Nephron (organoid): ENCODE measurements at regions not wholly inside any gene's neighbourhood (a gene's known extent, or its start where the extent isn't known, plus 50 kb on each side); places are given as distances from the start of the nearest gene placed in this dataset.

ENCODE experiments used
- H3K27ac Mint-ChIP-seq, 3 experiments: 2 replicates each; pipeline ENCODE4 v1.8.0; 2020; ENCODE audit warnings: mixed read lengths in 3 of 3, mild to moderate bottlenecking in 2 of 3, moderate library complexity in 1 of 3
- H3K27me3 Mint-ChIP-seq: 2 replicates; pipeline ENCODE4 v1.8.0; 2021; ENCODE audit warnings: low read depth, mild to moderate bottlenecking, moderate library complexity, mixed read lengths
- H3K36me3 Mint-ChIP-seq: 2 replicates; pipeline ENCODE4 v1.8.0; 2020; ENCODE audit warnings: low read depth, mixed read lengths
- H3K4me1 Mint-ChIP-seq: 2 replicates; pipeline ENCODE4 v1.8.0; 2020; ENCODE audit warnings: mixed read lengths
- H3K4me3 Mint-ChIP-seq, 3 experiments: 2 replicates each; pipeline ENCODE4 v1.8.0; 2020; ENCODE audit warnings: mild to moderate bottlenecking in 3 of 3, mixed read lengths in 3 of 3, moderate library complexity in 2 of 3
- H3K9me3 Mint-ChIP-seq: 2 replicates; pipeline ENCODE4 v1.8.0; 2020; ENCODE audit warnings: mixed read lengths
- CTCF ChIP-seq, 3 experiments: fragments of 200-600 bp; sonication (generic); IDR thresholded peaks; one replicate each; pipeline ENCODE4 v1.5.0; 2021; ENCODE audit warnings: antibody characterized with exemption in 3 of 3; ENCODE audit not compliant: unreplicated experiment in 3 of 3

DNA sequence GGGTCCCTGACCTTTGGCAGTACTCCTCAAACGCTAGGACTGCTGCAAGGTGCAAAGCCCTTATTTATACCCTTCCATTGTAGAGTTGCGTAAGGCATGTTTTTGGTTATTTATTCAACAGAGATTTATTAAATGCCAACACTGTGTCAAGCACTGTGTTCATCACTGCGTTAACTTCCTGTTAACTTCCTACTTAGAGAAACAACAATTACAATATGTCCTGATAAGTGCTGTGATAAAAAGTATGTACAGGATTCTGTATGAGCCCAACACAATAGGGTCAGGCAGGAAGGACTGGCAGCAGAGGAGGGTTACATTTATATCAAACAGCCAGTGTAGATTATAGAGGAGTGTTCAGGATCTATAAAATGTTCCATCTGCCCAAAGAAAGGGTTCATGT is 812.8 kb upstream of the API5 start:
- TF ChIP-seq CTCF (IDR thresholded peaks at IDR 0.05; ENCODE audit: unreplicated experiment in 3 of 3), result no peak
- no peaks in the 10 kb centered on the region for H3K27me3 Mint-ChIP-seq

GRCh38 chr11:42502151-42502550 is 809.6 kb upstream of the API5 start:
- Mint-ChIP-seq H3K4me3 (no peak overlapping the region), H3K27me3 (no peaks in the 10 kb centered on the region), H3K9me3 (no peaks in the 10 kb centered on the region), H3K4me1 (peaks cover 17% of the 10 kb centered on the region), H3K27ac (no peak overlapping the region), H3K36me3 (no peaks in the 10 kb centered on the region)
- TF ChIP-seq CTCF (IDR thresholded peaks at IDR 0.05; ENCODE audit: unreplicated experiment in 3 of 3), result no peak

More for the DNA sequence above, 812.8 kb upstream of the API5 start:
- Mint-ChIP-seq H3K4me3 (no peak overlapping the region), H3K36me3 (no peaks in the 10 kb centered on the region), H3K4me1 (no peaks in the 10 kb centered on the region), H3K27ac (no peak overlapping the region), H3K9me3 (no peaks in the 10 kb centered on the region)

- Mint-ChIP-seq H3K4me1 (peaks cover 30% of the 10 kb centered on the region), H3K27ac (no peak overlapping the region)
Observed at GRCh38 chr11:42521994-42522393, 789.8 kb upstream of the API5 start.

DNA sequence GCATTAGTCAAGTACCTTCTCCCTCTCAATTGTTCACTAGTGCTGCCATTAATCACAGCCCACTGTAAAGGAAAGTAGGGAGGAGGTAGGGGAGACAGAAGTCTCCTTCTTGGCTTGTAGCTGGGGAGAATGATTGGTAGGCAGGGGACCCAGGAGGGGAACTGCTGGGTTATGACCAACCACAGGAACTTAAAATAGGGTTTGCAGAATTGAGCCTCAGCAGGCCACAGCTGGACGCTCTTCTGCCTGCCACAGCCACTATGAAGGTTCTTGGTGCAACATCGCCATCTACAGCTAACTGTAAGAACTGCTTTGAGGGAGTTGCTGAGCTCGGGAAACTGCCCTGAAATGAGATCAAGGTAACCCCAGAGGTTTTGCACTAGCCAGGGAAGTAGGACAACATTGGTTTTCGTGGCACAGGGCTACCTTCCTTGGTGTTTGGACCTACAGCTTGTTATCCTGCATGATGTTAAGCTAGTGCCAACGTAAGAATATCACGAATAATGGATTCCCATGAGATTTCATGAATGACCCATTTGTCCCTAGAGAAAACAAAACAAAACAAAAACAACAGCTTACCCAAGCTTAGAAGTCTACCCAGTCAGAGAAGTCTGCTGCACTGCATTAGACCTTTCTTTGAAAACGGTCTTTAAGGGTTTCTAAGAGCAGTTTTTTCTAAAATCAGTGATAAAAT is 787.1 kb upstream of the API5 start:
- H3K36me3 Mint-ChIP-seq, result no peaks in the 10 kb centered on the region
- peak overlapping the region; percentile 50 to 89 (median 89) for H3K27ac Mint-ChIP-seq
- peaks cover 3% of the 10 kb centered on the region for H3K9me3 Mint-ChIP-seq
- H3K4me1 Mint-ChIP-seq, result peaks cover 46% of the 10 kb centered on the region
- TF ChIP-seq CTCF (IDR thresholded peaks at IDR 0.05; ENCODE audit: unreplicated experiment in 3 of 3), result peak; percentile 89 to 93 (median 91)
- no peak overlapping the region for H3K4me3 Mint-ChIP-seq
- H3K27me3 Mint-ChIP-seq, result no peaks in the 10 kb centered on the region

More at GRCh38 chr11:42521994-42522393, 789.8 kb upstream of the API5 start:
- Mint-ChIP-seq H3K27me3 (no peaks in the 10 kb centered on the region), H3K9me3 (peaks cover 14% of the 10 kb centered on the region), H3K36me3 (no peaks in the 10 kb centered on the region), H3K4me3 (no peak overlapping the region)
- no peak for TF ChIP-seq CTCF (IDR thresholded peaks at IDR 0.05; ENCODE audit: unreplicated experiment in 3 of 3)

DNA sequence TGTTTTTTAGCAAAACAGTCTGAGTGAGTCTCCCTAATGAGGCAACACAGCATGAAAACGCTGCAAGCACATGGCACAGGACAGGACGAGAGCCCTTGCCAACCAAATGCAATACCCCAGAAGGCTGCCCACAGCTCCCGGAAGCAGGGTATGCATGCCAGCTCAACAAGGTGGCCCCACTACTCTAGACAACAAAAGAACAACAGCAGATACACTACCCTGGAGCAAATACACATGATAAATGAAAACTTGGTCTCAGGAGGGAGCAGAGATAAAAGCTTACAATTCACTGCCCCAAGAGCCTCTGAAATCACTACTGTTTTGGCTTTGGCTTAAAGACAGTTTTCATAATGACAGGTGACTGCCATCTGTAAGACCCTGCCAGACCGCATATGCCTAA is 785.4 kb upstream of the API5 start:
- H3K4me1 Mint-ChIP-seq, result peaks cover 48% of the 10 kb centered on the region
- H3K27ac Mint-ChIP-seq, result peak overlapping the region in 2 of 3 experiments; percentile 46 to 89
- H3K36me3 Mint-ChIP-seq, result no peaks in the 10 kb centered on the region
- no peak overlapping the region for H3K4me3 Mint-ChIP-seq
- no peaks in the 10 kb centered on the region for H3K27me3 Mint-ChIP-seq
- H3K9me3 Mint-ChIP-seq, result no peaks in the 10 kb centered on the region
- no peak for TF ChIP-seq CTCF (IDR thresholded peaks at IDR 0.05; ENCODE audit: unreplicated experiment in 3 of 3)

GRCh38 chr11:42528471-42528870 is 783.3 kb upstream of the API5 start:
- H3K36me3 Mint-ChIP-seq, result no peaks in the 10 kb centered on the region
- peak overlapping the region; percentile 68 to 90 (median 84) for H3K27ac Mint-ChIP-seq
- H3K27me3 Mint-ChIP-seq, result no peaks in the 10 kb centered on the region
- H3K9me3 Mint-ChIP-seq, result no peaks in the 10 kb centered on the region
- H3K4me1 Mint-ChIP-seq, result peaks cover 47% of the 10 kb centered on the region
- H3K4me3 Mint-ChIP-seq, result no peak overlapping the region
- no peak for TF ChIP-seq CTCF (IDR thresholded peaks at IDR 0.05; ENCODE audit: unreplicated experiment in 3 of 3)
